ENCODE measurements at regions not wholly inside any gene's neighbourhood (a gene's known extent, or its start where the extent isn't known, plus 50 kb on each side); places are given as distances from the start of the nearest gene placed in this dataset.

DNA sequence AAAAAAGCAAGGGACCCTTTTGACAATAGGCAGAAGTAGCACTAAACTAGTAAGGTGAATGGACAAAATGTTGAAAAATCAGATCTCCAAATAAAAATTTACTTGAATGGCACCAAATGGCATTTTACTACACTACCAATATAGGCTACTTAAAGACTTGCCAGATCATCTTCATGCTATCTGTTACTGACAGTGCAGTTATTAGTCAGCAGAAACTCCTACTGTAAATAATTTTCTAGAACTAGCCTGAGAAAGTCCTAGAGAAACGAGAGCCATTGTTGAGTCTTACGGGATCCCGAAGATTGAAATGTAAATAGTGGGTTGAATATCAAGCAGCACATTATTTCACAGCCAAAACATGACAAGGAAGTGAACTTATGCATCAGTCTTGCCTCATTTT is 350.3 kb downstream of the SEC23A start:
- TF ChIP-seq ZNF384 (IDR thresholded peaks at IDR 0.05) = no peak
- TF ChIP-seq HDGF (IDR thresholded peaks at IDR 0.05; ENCODE audit: borderline replicate concordance) = no peak
- no peak for TF ChIP-seq BHLHE40 (IDR thresholded peaks at IDR 0.05; ENCODE audit: borderline replicate concordance)
- TF ChIP-seq ELF4 (IDR thresholded peaks at IDR 0.05) = no peak
- TF ChIP-seq CTBP1 (IDR thresholded peaks at IDR 0.05; ENCODE audit: borderline replicate concordance) = no peak
- no peak for TF ChIP-seq SP1 (IDR thresholded peaks at IDR 0.05)
- TF ChIP-seq FOXM1 (IDR thresholded peaks at IDR 0.05; ENCODE audit: borderline replicate concordance) = no peak
- TF ChIP-seq SUZ12 (IDR thresholded peaks at IDR 0.05) = no peak
- no peak for TF ChIP-seq FOXA1 (IDR thresholded peaks at IDR 0.05)
- TF ChIP-seq LEF1 (IDR thresholded peaks at IDR 0.05; ENCODE audit: borderline replicate concordance) = no peak
- TF ChIP-seq TARDBP (IDR thresholded peaks at IDR 0.05) = no peak
- no peak for TF ChIP-seq PKNOX1 (IDR thresholded peaks at IDR 0.05)
- TF ChIP-seq ARNT (IDR thresholded peaks at IDR 0.05) = no peak
